GM21528 (cell line): ENCODE measurements at regions not wholly inside any gene's neighbourhood (a gene's known extent, or its start where the extent isn't known, plus 50 kb on each side); places are given as distances from the start of the nearest gene placed in this dataset.
"Not testable (repeated sequence)": the region's sequence is repeated elsewhere in the genome, so short reads cannot be mapped to it uniquely, and the experiment has no call there.

Source experiments
- ATAC-seq: cut with Tn5 transposase; IDR thresholded peaks from one replicate; pipeline ENCODE4 v1.9.1; 2021; ENCODE audit warnings: mild to moderate bottlenecking, moderate library complexity; ENCODE audit not compliant: unreplicated experiment, low FRiP score

GRCh38 chr3:106969596-106969995 is 407.6 kb upstream of the CCDC54 start:
- no peak for ATAC-seq

- no peak for ATAC-seq
Measured at GRCh38 chr3:106981392-106981791, 395.8 kb upstream of the CCDC54 start.

- no peak for ATAC-seq
Measured at GRCh38 chr3:106985721-106986120, 391.5 kb upstream of the CCDC54 start.

GRCh38 chr3:106998841-106999682 is 378.2 kb upstream of the CCDC54 start:
- ATAC-seq: not testable (repeated sequence)

GRCh38 chr3:107001635-107002034 is 375.6 kb upstream of the CCDC54 start:
- ATAC-seq: no peak

- ATAC-seq: not testable (repeated sequence)
Measured at GRCh38 chr3:107005352-107005751, 371.9 kb upstream of the CCDC54 start.

- no peak for ATAC-seq
Measured at GRCh38 chr3:107008213-107008612, 369.0 kb upstream of the CCDC54 start.

- no peak for ATAC-seq
Measured at GRCh38 chr3:107013641-107014040, 363.6 kb upstream of the CCDC54 start.

GRCh38 chr3:107024551-107025026 is 352.6 kb upstream of the CCDC54 start:
- ATAC-seq: no peak

- no peak for ATAC-seq
Measured at GRCh38 chr3:107025961-107026360, 351.3 kb upstream of the CCDC54 start.

- no peak for ATAC-seq
Measured at GRCh38 chr3:107028086-107028485, 349.2 kb upstream of the CCDC54 start.

GRCh38 chr3:107028626-107029025 is 348.6 kb upstream of the CCDC54 start:
- ATAC-seq: no peak

GRCh38 chr3:107032111-107032510 is 345.1 kb upstream of the CCDC54 start:
- ATAC-seq: no peak

GRCh38 chr3:107034142-107034541 is 343.1 kb upstream of the CCDC54 start:
- ATAC-seq: no peak

- ATAC-seq: no peak
Measured at GRCh38 chr3:107035176-107035575, 342.1 kb upstream of the CCDC54 start.

- no peak for ATAC-seq
Measured at GRCh38 chr3:107044677-107045076, 332.6 kb upstream of the CCDC54 start.

- ATAC-seq: no peak
Measured at GRCh38 chr3:107045791-107046190, 331.4 kb upstream of the CCDC54 start.

GRCh38 chr3:107055181-107055942 is 321.9 kb upstream of the CCDC54 start:
- no peak for ATAC-seq

GRCh38 chr3:107061466-107061865 is 315.8 kb upstream of the CCDC54 start:
- ATAC-seq: no peak

- no peak for ATAC-seq
Measured at GRCh38 chr3:107062310-107062709, 314.9 kb upstream of the CCDC54 start.

GRCh38 chr3:107062787-107063186 is 314.5 kb upstream of the CCDC54 start:
- ATAC-seq: no peak

GRCh38 chr3:107063351-107063750 is 313.9 kb upstream of the CCDC54 start:
- ATAC-seq: no peak
